Activated CD4-positive, alpha-beta T cell treated with anti-CD3 and anti-CD28 coated beads, Interleukin-2, amount 50 U/mL, for 4 hours (primary cell): ENCODE measurements at regions not wholly inside any gene's neighbourhood (a gene's known extent, or its start where the extent isn't known, plus 50 kb on each side); places are given as distances from the start of the nearest gene placed in this dataset.

ENCODE experiments used
- DNase-seq, 2 experiments: peaks; one replicate each; pipeline ENCODE4 v3.0.0-alpha.2; 2020

- no peak for DNase-seq
These were observed 200.2 kb downstream of the KATNAL1 start for GRCh38 chr13:30107121-30107520.

GRCh38 chr13:30105381-30105780 lies 202.0 kb downstream of the KATNAL1 start:
- no peak for DNase-seq

GRCh38 chr13:30103161-30103840 lies 204.1 kb downstream of the KATNAL1 start:
- DNase-seq, result no peak

- DNase-seq, result no peak
These were observed 207.1 kb downstream of the KATNAL1 start for GRCh38 chr13:30100226-30100625.

- no peak for DNase-seq
These were observed 209.7 kb downstream of the KATNAL1 start for GRCh38 chr13:30097701-30098100.

- DNase-seq, result no peak
These were observed 210.3 kb downstream of the KATNAL1 start for GRCh38 chr13:30097089-30097488.

GRCh38 chr13:30094015-30094414 lies 213.3 kb downstream of the KATNAL1 start:
- DNase-seq, result no peak

GRCh38 chr13:30093236-30093635 lies 214.1 kb downstream of the KATNAL1 start:
- no peak for DNase-seq

GRCh38 chr13:30091691-30092090 lies 215.7 kb downstream of the KATNAL1 start:
- DNase-seq, result no peak

- DNase-seq, result no peak
These were observed 216.3 kb downstream of the KATNAL1 start for GRCh38 chr13:30091035-30091434.

GRCh38 chr13:30088312-30088855 lies 219.0 kb downstream of the KATNAL1 start:
- no peak for DNase-seq

- no peak for DNase-seq
These were observed 222.3 kb downstream of the KATNAL1 start for GRCh38 chr13:30085087-30085486.

- no peak for DNase-seq
These were observed 225.0 kb downstream of the KATNAL1 start for GRCh38 chr13:30082391-30082790.

- no peak for DNase-seq
These were observed 226.0 kb downstream of the KATNAL1 start for GRCh38 chr13:30081331-30081730.

GRCh38 chr13:30079501-30079900 lies 227.8 kb downstream of the KATNAL1 start:
- DNase-seq, result no peak

GRCh38 chr13:30078059-30078458 lies 227.6 kb upstream of the UBL3 start:
- no peak for DNase-seq

- DNase-seq, result no peak
These were observed 226.9 kb upstream of the UBL3 start for GRCh38 chr13:30077240-30077735.

- no peak for DNase-seq
These were observed 224.7 kb upstream of the UBL3 start for GRCh38 chr13:30074955-30075614.

GRCh38 chr13:30074431-30074830 lies 224.0 kb upstream of the UBL3 start:
- DNase-seq, result no peak

- no peak for DNase-seq
These were observed 222.4 kb upstream of the UBL3 start for GRCh38 chr13:30072818-30073186.

- no peak for DNase-seq
These were observed 221.8 kb upstream of the UBL3 start for GRCh38 chr13:30071969-30072817.

- DNase-seq, result no peak
These were observed 214.8 kb upstream of the UBL3 start for GRCh38 chr13:30065181-30065580.

- no peak for DNase-seq
These were observed 213.5 kb upstream of the UBL3 start for GRCh38 chr13:30063892-30064291.
